NCI-H187 (cell line): ENCODE measurements at regions not wholly inside any gene's neighbourhood (a gene's known extent, or its start where the extent isn't known, plus 50 kb on each side); places are given as distances from the start of the nearest gene placed in this dataset.
"Not testable (repeated sequence)": the region's sequence is repeated elsewhere in the genome, so short reads cannot be mapped to it uniquely, and the experiment has no call there.

Source experiments
- DNase-seq, 2 experiments: peaks; one replicate each; lab custom pipeline; 2025; lab: John Stamatoyannopoulos, UW

GRCh38 chr16:8113843-8114242 lies 476.5 kb downstream of the TMEM114 start:
- DNase-seq: no peak

GRCh38 chr16:8110572-8111514 lies 479.5 kb downstream of the TMEM114 start:
- DNase-seq: no peak

GRCh38 chr16:8109510-8110369 lies 480.6 kb downstream of the TMEM114 start:
- no peak for DNase-seq

GRCh38 chr16:8108991-8109509 lies 481.3 kb downstream of the TMEM114 start:
- DNase-seq: no peak

- no peak for DNase-seq
Observed at GRCh38 chr16:8107296-8107695, 483.0 kb downstream of the TMEM114 start.

- no peak for DNase-seq
Observed at GRCh38 chr16:8103649-8104289, 486.5 kb downstream of the TMEM114 start.

GRCh38 chr16:8099586-8099985 lies 490.7 kb downstream of the TMEM114 start:
- DNase-seq: no peak

- DNase-seq: no peak
Observed at GRCh38 chr16:8098947-8099512, 491.3 kb downstream of the TMEM114 start.

- no peak for DNase-seq
Observed at GRCh38 chr16:8096211-8096610, 494.1 kb downstream of the TMEM114 start.

GRCh38 chr16:8094696-8095095 lies 495.6 kb downstream of the TMEM114 start:
- no peak for DNase-seq

GRCh38 chr16:8088820-8089338 lies 501.4 kb downstream of the TMEM114 start:
- no peak for DNase-seq

- no peak for DNase-seq
Observed at GRCh38 chr16:8087597-8088289, 502.6 kb downstream of the TMEM114 start.

- DNase-seq: no peak
Observed at GRCh38 chr16:8087146-8087545, 503.2 kb downstream of the TMEM114 start.

GRCh38 chr16:8084882-8085281 lies 505.4 kb downstream of the TMEM114 start:
- no peak for DNase-seq

GRCh38 chr16:8084302-8084701 lies 506.0 kb downstream of the TMEM114 start:
- DNase-seq: no peak

- no peak for DNase-seq
Observed at GRCh38 chr16:8083560-8083959, 506.8 kb downstream of the TMEM114 start.

GRCh38 chr16:8080817-8081216 lies 509.5 kb downstream of the TMEM114 start:
- no peak for DNase-seq

GRCh38 chr16:8075271-8075670 lies 515.0 kb downstream of the TMEM114 start:
- no peak for DNase-seq

- DNase-seq: no peak
Observed at GRCh38 chr16:8070506-8070905, 519.8 kb downstream of the TMEM114 start.

- DNase-seq: not testable (repeated sequence)
Observed at GRCh38 chr16:8068225-8068624, 522.1 kb downstream of the TMEM114 start.

- DNase-seq: no peak
Observed at GRCh38 chr16:8063159-8063558, 527.2 kb downstream of the TMEM114 start.
